Parathyroid adenoma (tissue), 2 donors: ENCODE measurements at regions not wholly inside any gene's neighbourhood (a gene's known extent, or its start where the extent isn't known, plus 50 kb on each side); places are given as distances from the start of the nearest gene placed in this dataset.

ENCODE experiments used
- H2AFZ ChIP-seq: fragments of 300-600 bp; sonication (generic); one replicate; pipeline ENCODE4 v1.7.0; 2017; ENCODE audit warnings: antibody characterized with exemption, mild to moderate bottlenecking
- H3K27ac ChIP-seq: fragments of 300-600 bp; sonication (generic); one replicate; pipeline ENCODE4 v1.7.0; 2017
- H3K27me3 ChIP-seq: fragments of 300-600 bp; sonication (generic); one replicate; pipeline ENCODE4 v1.7.0; 2017; ENCODE audit warnings: low read length; ENCODE audit not compliant: control insufficient read depth, insufficient read depth
- H3K36me3 ChIP-seq: fragments of 300-600 bp; sonication (generic); one replicate; pipeline ENCODE4 v1.7.0; 2017; ENCODE audit warnings: low read length; ENCODE audit not compliant: control insufficient read depth, insufficient read depth
- H3K4me1 ChIP-seq: fragments of 300-600 bp; sonication (generic); one replicate; pipeline ENCODE4 v1.7.0; 2017; ENCODE audit warnings: control low read depth
- H3K4me2 ChIP-seq: fragments of 300-600 bp; sonication (generic); one replicate; pipeline ENCODE4 v1.7.0; 2017; ENCODE audit warnings: low read length
- H3K4me3 ChIP-seq: fragments of 300-600 bp; sonication (generic); one replicate; pipeline ENCODE4 v1.7.0; 2017; ENCODE audit warnings: low read depth, low read length
- H3K79me2 ChIP-seq: fragments of 300-600 bp; sonication (generic); one replicate; pipeline ENCODE4 v1.7.0; 2017; ENCODE audit warnings: control low read depth
- H3K9ac ChIP-seq: fragments of 300-600 bp; sonication (generic); one replicate; pipeline ENCODE4 v1.7.0; 2017; ENCODE audit warnings: mild to moderate bottlenecking
- H3K9me3 ChIP-seq: fragments of 300-600 bp; sonication (generic); one replicate; pipeline ENCODE4 v1.7.0; 2017; ENCODE audit warnings: low read length; ENCODE audit not compliant: control insufficient read depth
- TF ChIP-seq, protein P1 (sequence below): fragments of 300-600 bp; sonication (generic); IDR thresholded peaks from one replicate; pipeline ENCODE4 v1.7.0; 2017; ENCODE audit warnings: antibody characterized with exemption, mild to moderate bottlenecking
- donor health status: primary hyperparathyroidism.

- Histone ChIP-seq H3K4me3 (no peak overlapping the region), H3K4me2 (no peak overlapping the region), H2AFZ (peak overlapping the region; percentile 12), H3K4me1 (peaks cover 13% of the 10 kb centered on the region), H3K27me3 (no peaks in the 10 kb centered on the region), H3K27ac (no peak overlapping the region), H3K9me3 (no peaks in the 10 kb centered on the region), H3K9ac (no peak overlapping the region), H3K79me2 (no peaks in the 10 kb centered on the region), H3K36me3 (no peaks in the 10 kb centered on the region)
- TF ChIP-seq, protein P1, sequence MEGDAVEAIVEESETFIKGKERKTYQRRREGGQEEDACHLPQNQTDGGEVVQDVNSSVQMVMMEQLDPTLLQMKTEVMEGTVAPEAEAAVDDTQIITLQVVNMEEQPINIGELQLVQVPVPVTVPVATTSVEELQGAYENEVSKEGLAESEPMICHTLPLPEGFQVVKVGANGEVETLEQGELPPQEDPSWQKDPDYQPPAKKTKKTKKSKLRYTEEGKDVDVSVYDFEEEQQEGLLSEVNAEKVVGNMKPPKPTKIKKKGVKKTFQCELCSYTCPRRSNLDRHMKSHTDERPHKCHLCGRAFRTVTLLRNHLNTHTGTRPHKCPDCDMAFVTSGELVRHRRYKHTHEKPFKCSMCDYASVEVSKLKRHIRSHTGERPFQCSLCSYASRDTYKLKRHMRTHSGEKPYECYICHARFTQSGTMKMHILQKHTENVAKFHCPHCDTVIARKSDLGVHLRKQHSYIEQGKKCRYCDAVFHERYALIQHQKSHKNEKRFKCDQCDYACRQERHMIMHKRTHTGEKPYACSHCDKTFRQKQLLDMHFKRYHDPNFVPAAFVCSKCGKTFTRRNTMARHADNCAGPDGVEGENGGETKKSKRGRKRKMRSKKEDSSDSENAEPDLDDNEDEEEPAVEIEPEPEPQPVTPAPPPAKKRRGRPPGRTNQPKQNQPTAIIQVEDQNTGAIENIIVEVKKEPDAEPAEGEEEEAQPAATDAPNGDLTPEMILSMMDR = no peak
These were observed 56.4 kb upstream of the RBMS1 start for GRCh38 chr2:160550048-160550447.

GRCh38 chr2:160551259-160551658 lies 57.7 kb upstream of the RBMS1 start:
- H3K79me2 ChIP-seq = no peaks in the 10 kb centered on the region
- no peaks in the 10 kb centered on the region for H3K36me3 ChIP-seq
- H3K27me3 ChIP-seq = no peaks in the 10 kb centered on the region
- no peak overlapping the region for H3K4me2 ChIP-seq
- H3K9me3 ChIP-seq = no peaks in the 10 kb centered on the region
- no peak overlapping the region for H3K9ac ChIP-seq
- TF ChIP-seq, protein P1 = peak; percentile 14
- no peak overlapping the region for H3K4me3 ChIP-seq
- H3K4me1 ChIP-seq = peaks cover 13% of the 10 kb centered on the region
- H2AFZ ChIP-seq = peak overlapping the region; percentile 58
- no peak overlapping the region for H3K27ac ChIP-seq

GRCh38 chr2:160555420-160556071 lies 61.9 kb upstream of the RBMS1 start:
- Histone ChIP-seq H3K27ac (no peak overlapping the region), H2AFZ (no peak overlapping the region), H3K9ac (no peak overlapping the region), H3K4me2 (no peak overlapping the region), H3K27me3 (no peaks in the 10 kb centered on the region), H3K36me3 (no peaks in the 10 kb centered on the region), H3K9me3 (no peaks in the 10 kb centered on the region), H3K79me2 (no peaks in the 10 kb centered on the region), H3K4me3 (no peak overlapping the region), H3K4me1 (peaks cover 9% of the 10 kb centered on the region)
- TF ChIP-seq, protein P1 = no peak

DNA sequence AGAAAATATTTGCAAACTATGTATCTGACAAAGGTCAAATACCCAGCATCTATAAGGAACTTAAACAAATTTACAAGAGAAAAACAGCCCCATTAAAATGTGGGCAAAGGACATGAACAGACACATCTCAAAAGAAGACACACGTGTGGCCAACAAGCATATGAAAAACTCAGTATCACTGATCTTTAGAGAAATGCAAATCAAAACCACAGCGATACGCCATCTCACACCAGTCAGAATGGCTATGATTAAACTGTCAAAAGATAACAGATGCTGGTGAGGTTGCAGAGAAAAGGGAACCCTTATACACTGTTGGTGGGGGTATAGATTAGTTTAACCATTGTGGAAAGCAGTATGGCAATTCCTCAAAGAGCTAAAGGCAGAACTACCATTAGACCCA lies 64.3 kb upstream of the RBMS1 start:
- Histone ChIP-seq H3K4me2 (no peak overlapping the region), H3K36me3 (no peaks in the 10 kb centered on the region), H3K27me3 (no peaks in the 10 kb centered on the region), H3K4me1 (peaks cover 11% of the 10 kb centered on the region), H3K9ac (no peak overlapping the region), H2AFZ (no peak overlapping the region), H3K4me3 (no peak overlapping the region), H3K27ac (no peak overlapping the region), H3K79me2 (no peaks in the 10 kb centered on the region), H3K9me3 (no peaks in the 10 kb centered on the region)
- TF ChIP-seq, protein P1 = no peak

GRCh38 chr2:160558531-160558930 lies 64.9 kb upstream of the RBMS1 start:
- Histone ChIP-seq H3K27ac (no peak overlapping the region), H3K36me3 (no peaks in the 10 kb centered on the region), H3K4me2 (no peak overlapping the region), H3K4me1 (peaks cover 10% of the 10 kb centered on the region), H3K27me3 (no peaks in the 10 kb centered on the region), H3K9ac (no peak overlapping the region), H2AFZ (no peak overlapping the region), H3K79me2 (no peaks in the 10 kb centered on the region), H3K9me3 (no peaks in the 10 kb centered on the region), H3K4me3 (no peak overlapping the region)
- TF ChIP-seq, protein P1 = no peak
